H9 (cell line): ENCODE measurements at regions not wholly inside any gene's neighbourhood (a gene's known extent, or its start where the extent isn't known, plus 50 kb on each side); places are given as distances from the start of the nearest gene placed in this dataset.

Source experiments
- DNase-seq: peaks from one replicate; pipeline ENCODE4 v3.0.0-alpha.2; 2017
- H2AFZ ChIP-seq: one replicate; pipeline ENCODE4 v1.6.1; 2013; ENCODE audit warnings: mild to moderate bottlenecking, low read length, control low read depth, moderate library complexity
- H2AK5ac ChIP-seq: 2 replicates; pipeline ENCODE4 v1.6.1; 2013; ENCODE audit warnings: low read length, control low read depth, mixed read lengths; ENCODE audit not compliant: insufficient read length
- H2BK120ac ChIP-seq: one replicate; pipeline ENCODE4 v1.6.1; 2013; ENCODE audit warnings: low read depth, mild to moderate bottlenecking, low read length, control low read depth, inconsistent platforms; ENCODE audit not compliant: poor library complexity, severe bottlenecking
- H2BK12ac ChIP-seq: 2 replicates; pipeline ENCODE4 v1.6.1; 2013; ENCODE audit warnings: low read length, control low read depth, mixed read lengths, low read depth; ENCODE audit not compliant: insufficient read length
- H2BK15ac ChIP-seq: 2 replicates; pipeline ENCODE4 v1.6.1; 2013; ENCODE audit warnings: low read depth, low read length, control low read depth
- H2BK20ac ChIP-seq: one replicate; pipeline ENCODE4 v1.6.1; 2013; ENCODE audit warnings: low read depth, mild to moderate bottlenecking, low read length, control low read depth, inconsistent platforms; ENCODE audit not compliant: poor library complexity, severe bottlenecking
- H2BK5ac ChIP-seq: 2 replicates; pipeline ENCODE4 v1.6.1; 2013; ENCODE audit warnings: low read length, control low read depth, mixed read lengths; ENCODE audit not compliant: insufficient read length
- H3K14ac ChIP-seq: 2 replicates; pipeline ENCODE4 v1.6.1; 2013; ENCODE audit warnings: low read length, control low read depth; ENCODE audit not compliant: insufficient read depth
- H3K18ac ChIP-seq: 2 replicates; pipeline ENCODE4 v1.6.1; 2013; ENCODE audit warnings: low read depth, mild to moderate bottlenecking, mixed read lengths, low read length, control low read depth; ENCODE audit not compliant: insufficient read length
- H3K23ac ChIP-seq: 2 replicates; pipeline ENCODE4 v1.6.1; 2013; ENCODE audit warnings: low read length, control low read depth, mixed read lengths, low read depth; ENCODE audit not compliant: insufficient read length
- H3K23me2 ChIP-seq: 2 replicates; pipeline ENCODE4 v1.6.1; 2013; ENCODE audit warnings: low read depth, mild to moderate bottlenecking, mixed read lengths, low read length, control low read depth; ENCODE audit not compliant: insufficient read length, poor library complexity, severe bottlenecking
- H3K27ac ChIP-seq: 2 replicates; pipeline ENCODE4 v1.5.1; 2013; ENCODE audit warnings: low read length, control low read depth, mixed read lengths, low read depth; ENCODE audit not compliant: insufficient read length
- H3K27me3 ChIP-seq: 2 replicates; pipeline ENCODE4 v1.6.1; 2013; ENCODE audit warnings: low read length, control low read depth, inconsistent platforms; ENCODE audit not compliant: insufficient read depth
- H3K4ac ChIP-seq: 2 replicates; pipeline ENCODE4 v1.6.1; 2013; ENCODE audit warnings: low read depth, mild to moderate bottlenecking, control low read depth, inconsistent platforms, low read length, moderate library complexity
- H3K4me1 ChIP-seq: 2 replicates; pipeline ENCODE4 v1.6.1; 2013; ENCODE audit warnings: low read length, control low read depth, inconsistent platforms; ENCODE audit not compliant: insufficient read depth
- H3K4me2 ChIP-seq: 2 replicates; pipeline ENCODE4 v1.6.1; 2013; ENCODE audit warnings: low read length, control low read depth, mixed read lengths; ENCODE audit not compliant: insufficient read length, insufficient read depth
- H3K56ac ChIP-seq: 2 replicates; pipeline ENCODE4 v1.6.1; 2013; ENCODE audit warnings: low read depth, mild to moderate bottlenecking, mixed read lengths, low read length, control low read depth; ENCODE audit not compliant: insufficient read length
- H3K79me1 ChIP-seq: 2 replicates; pipeline ENCODE4 v1.6.1; 2013; ENCODE audit warnings: low read depth, mild to moderate bottlenecking, moderate library complexity, low read length, control low read depth, inconsistent platforms; ENCODE audit not compliant: insufficient read depth, poor library complexity, severe bottlenecking
- H3K79me2 ChIP-seq: 2 replicates; pipeline ENCODE4 v1.6.1; 2013; ENCODE audit warnings: low read length, control low read depth, inconsistent platforms; ENCODE audit not compliant: insufficient read depth
- H3K9ac ChIP-seq: 2 replicates; pipeline ENCODE4 v1.6.1; 2013; ENCODE audit warnings: low read length, control low read depth, mixed read lengths; ENCODE audit not compliant: insufficient read length; ENCODE audit errors: extremely low read depth
- H3K9me3 ChIP-seq: one replicate; pipeline ENCODE4 v1.6.1; 2013; ENCODE audit warnings: low read depth, low read length, inconsistent platforms; ENCODE audit not compliant: control insufficient read depth
- H3T11ph ChIP-seq: one replicate; pipeline ENCODE4 v1.6.1; 2013; ENCODE audit warnings: mild to moderate bottlenecking, low read length, control low read depth, inconsistent platforms
- H4K20me1 ChIP-seq: one replicate; pipeline ENCODE4 v1.6.1; 2013; ENCODE audit not compliant: control insufficient read depth, insufficient read length, insufficient read depth
- H4K5ac ChIP-seq: 2 replicates; pipeline ENCODE4 v1.6.1; 2013; ENCODE audit warnings: low read depth, mild to moderate bottlenecking, mixed read lengths, low read length, control low read depth; ENCODE audit not compliant: insufficient read length
- H4K8ac ChIP-seq: replicated peaks from 2 replicates; pipeline ENCODE4 v1.6.1; 2013; ENCODE audit warnings: low read length, control low read depth, mixed read lengths, low read depth; ENCODE audit not compliant: insufficient read length
- H4K91ac ChIP-seq: 2 replicates; pipeline ENCODE4 v1.6.1; 2013; ENCODE audit warnings: low read depth, mild to moderate bottlenecking, moderate library complexity, mixed read lengths, low read length, control low read depth; ENCODE audit not compliant: insufficient read length
- H3K27ac Mint-ChIP-seq, 3 experiments: 2 replicates in 2 of 3; 3 replicates in 1 of 3; pipeline ENCODE4 v1.8.0; 2020 to 2021; ENCODE audit warnings: mixed read lengths in 3 of 3, mild to moderate bottlenecking in 1 of 3, moderate library complexity in 1 of 3
- H3K27me3 Mint-ChIP-seq: 2 replicates; pipeline ENCODE4 v1.8.0; 2021; ENCODE audit warnings: low read depth, mild to moderate bottlenecking, moderate library complexity, mixed read lengths
- H3K36me3 Mint-ChIP-seq, 3 experiments: 2 replicates in 2 of 3; 3 replicates in 1 of 3; pipeline ENCODE4 v1.8.0; 2020 to 2021; ENCODE audit warnings: low read depth in 3 of 3, mixed read lengths in 3 of 3; ENCODE audit not compliant: insufficient read depth in 1 of 3
- H3K4me1 Mint-ChIP-seq, 2 experiments: 2 replicates each; pipeline ENCODE4 v1.8.0; 2020; ENCODE audit warnings: mixed read lengths in 2 of 2
- H3K4me3 Mint-ChIP-seq, 2 experiments: 2 replicates in 1 of 2; 3 replicates in 1 of 2; pipeline ENCODE4 v1.8.0; 2020 to 2021; ENCODE audit warnings: mild to moderate bottlenecking in 2 of 2, mixed read lengths in 2 of 2, moderate library complexity in 1 of 2
- H3K9me3 Mint-ChIP-seq, 2 experiments: 2 replicates in 1 of 2; 3 replicates in 1 of 2; pipeline ENCODE4 v1.8.0; 2020; ENCODE audit warnings: mild to moderate bottlenecking in 2 of 2, mixed read lengths in 2 of 2, moderate library complexity in 1 of 2
- WGBS: extraction: QIAGEN DNeasy Blood & Tissue Kit; methylation state at CpG from one replicate; pipeline ENCODE4 v1.1.7; 2013; ENCODE audit warnings: missing lambda C conversion rate, low lambda C conversion rate, mixed read lengths; ENCODE audit not compliant: insufficient read length; ENCODE audit errors: extremely low coverage; 5-methylcytosine and 5-hydroxymethylcytosine counted together
- TF ChIP-seq, protein P1 (sequence below): fragments of 200-600 bp; sonication (generic); conservative IDR thresholded peaks from 3 replicates; pipeline ENCODE4 v1.8.0; 2021; ENCODE audit warnings: antibody characterized with exemption, mild to moderate bottlenecking

DNA sequence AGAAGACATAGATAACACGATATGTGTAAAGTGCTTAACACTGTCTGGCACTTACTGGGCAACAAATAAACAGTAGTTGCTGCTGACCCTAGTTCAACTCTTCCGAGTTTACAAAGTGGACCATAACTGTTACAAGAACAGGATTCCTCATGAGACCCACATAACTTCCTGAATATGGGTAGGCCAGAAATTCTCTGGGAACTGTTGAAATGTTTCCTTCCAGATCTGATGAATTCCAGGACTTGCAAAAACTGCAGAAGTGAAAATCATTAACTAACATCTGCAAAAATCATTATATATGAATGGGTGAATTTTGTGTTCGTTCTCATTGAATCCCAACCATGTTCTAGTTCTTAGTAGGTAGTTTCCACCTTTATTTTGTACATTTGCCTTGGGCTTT lies 181.7 kb upstream of the MME start:
- H3K14ac ChIP-seq, result no peak overlapping the region
- H3K27me3 Mint-ChIP-seq, result no peaks in the 10 kb centered on the region
- H3K4ac ChIP-seq, result no peak overlapping the region
- H3K9ac ChIP-seq, result no peak overlapping the region
- no peak overlapping the region for H3K56ac ChIP-seq
- H3K79me1 ChIP-seq, result no peaks in the 10 kb centered on the region
- WGBS, result no CpG with 5 or more reads among the region's 3 CpGs
- DNase-seq, result no peak
- TF ChIP-seq, protein P1, sequence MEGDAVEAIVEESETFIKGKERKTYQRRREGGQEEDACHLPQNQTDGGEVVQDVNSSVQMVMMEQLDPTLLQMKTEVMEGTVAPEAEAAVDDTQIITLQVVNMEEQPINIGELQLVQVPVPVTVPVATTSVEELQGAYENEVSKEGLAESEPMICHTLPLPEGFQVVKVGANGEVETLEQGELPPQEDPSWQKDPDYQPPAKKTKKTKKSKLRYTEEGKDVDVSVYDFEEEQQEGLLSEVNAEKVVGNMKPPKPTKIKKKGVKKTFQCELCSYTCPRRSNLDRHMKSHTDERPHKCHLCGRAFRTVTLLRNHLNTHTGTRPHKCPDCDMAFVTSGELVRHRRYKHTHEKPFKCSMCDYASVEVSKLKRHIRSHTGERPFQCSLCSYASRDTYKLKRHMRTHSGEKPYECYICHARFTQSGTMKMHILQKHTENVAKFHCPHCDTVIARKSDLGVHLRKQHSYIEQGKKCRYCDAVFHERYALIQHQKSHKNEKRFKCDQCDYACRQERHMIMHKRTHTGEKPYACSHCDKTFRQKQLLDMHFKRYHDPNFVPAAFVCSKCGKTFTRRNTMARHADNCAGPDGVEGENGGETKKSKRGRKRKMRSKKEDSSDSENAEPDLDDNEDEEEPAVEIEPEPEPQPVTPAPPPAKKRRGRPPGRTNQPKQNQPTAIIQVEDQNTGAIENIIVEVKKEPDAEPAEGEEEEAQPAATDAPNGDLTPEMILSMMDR, result no peak
- no peak overlapping the region for H3K18ac ChIP-seq
- H2AFZ ChIP-seq, result no peak overlapping the region
- no peaks in the 10 kb centered on the region for H3K36me3 Mint-ChIP-seq
- no peak overlapping the region for H2BK5ac ChIP-seq
- H3K9me3 Mint-ChIP-seq, result no peaks in the 10 kb centered on the region; a peak in 2 of 5 replicates
- H3K27me3 ChIP-seq, result no peaks in the 10 kb centered on the region
- H2BK20ac ChIP-seq, result no peak overlapping the region
- no peak overlapping the region for H4K5ac ChIP-seq
- no peak overlapping the region for H2BK120ac ChIP-seq
- H3K4me1 Mint-ChIP-seq, result no peaks in the 10 kb centered on the region
- no peak overlapping the region for H3K27ac Mint-ChIP-seq
- H3K4me3 Mint-ChIP-seq, result no peak overlapping the region
- H3T11ph ChIP-seq, result no peak overlapping the region
- no peak overlapping the region for H3K23ac ChIP-seq
- H3K23me2 ChIP-seq, result no peaks in the 10 kb centered on the region
- no peak overlapping the region for H2AK5ac ChIP-seq
- H3K9me3 ChIP-seq, result no peaks in the 10 kb centered on the region
- H4K91ac ChIP-seq, result no peak overlapping the region
- no peaks in the 10 kb centered on the region for H3K4me1 ChIP-seq
- H4K20me1 ChIP-seq, result no peaks in the 10 kb centered on the region
- no peak overlapping the region for H3K4me2 ChIP-seq
- no peak overlapping the region for H3K27ac ChIP-seq
- no peak overlapping the region for H4K8ac ChIP-seq
- no peak overlapping the region for H2BK15ac ChIP-seq
- H2BK12ac ChIP-seq, result no peak overlapping the region
- no peaks in the 10 kb centered on the region for H3K79me2 ChIP-seq
